GM06990 (cell line): ENCODE measurements at regions not wholly inside any gene's neighbourhood (a gene's known extent, or its start where the extent isn't known, plus 50 kb on each side); places are given as distances from the start of the nearest gene placed in this dataset.

ENCODE experiments used
- DNase-seq: peaks from one replicate; pipeline ENCODE4 v3.0.0-alpha.2; 2011; ENCODE audit not compliant: insufficient read length; ENCODE audit errors: extremely low read depth
- H3K27me3 ChIP-seq: replicated peaks from 2 replicates; pipeline ENCODE4 v1.6.0; 2011; ENCODE audit warnings: low read length; ENCODE audit not compliant: control insufficient read depth, insufficient read depth
- H3K36me3 ChIP-seq: 2 replicates; pipeline ENCODE4 v1.5.1; 2011; ENCODE audit warnings: low read length; ENCODE audit not compliant: control insufficient read depth, insufficient read depth
- H3K4me3 ChIP-seq: replicated peaks from 2 replicates; pipeline ENCODE4 v1.5.1; 2011; ENCODE audit warnings: low read depth, mild to moderate bottlenecking, control low read depth, low read length
- CTCF ChIP-seq: IDR thresholded peaks from 2 replicates; pipeline ENCODE4 v1.5.1; 2011; ENCODE audit warnings: low read length, control low read depth, mild to moderate bottlenecking, inconsistent platforms; ENCODE audit not compliant: insufficient read depth, poor library complexity, severe bottlenecking

DNA sequence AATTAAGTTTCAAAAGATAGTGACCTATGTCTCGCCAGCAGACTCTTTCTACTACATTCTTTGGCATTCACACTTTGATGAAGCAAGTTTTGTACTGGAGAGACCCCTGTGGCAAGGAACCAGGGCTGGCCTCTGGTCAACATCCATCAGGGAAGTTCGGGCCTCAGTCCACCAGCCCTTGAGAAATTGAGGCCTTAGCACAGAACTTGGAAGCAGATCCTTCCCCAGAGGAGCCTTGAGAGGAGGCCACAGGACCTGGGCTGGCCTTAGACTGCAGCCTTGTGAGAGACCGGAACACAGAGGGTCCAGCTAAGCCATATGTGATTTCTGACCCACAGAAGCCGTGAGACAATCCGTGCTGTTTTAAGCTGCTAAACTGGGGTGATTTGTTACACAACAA is 317.9 kb downstream of the ZSWIM6 start:
- DNase-seq = no peak
- Histone ChIP-seq H3K27me3 (peaks cover 4% of the 10 kb centered on the region), H3K36me3 (no peaks in the 10 kb centered on the region), H3K4me3 (no peak overlapping the region)
- no peak for TF ChIP-seq CTCF

GRCh38 chr5:61650661-61651060 is 318.6 kb downstream of the ZSWIM6 start:
- Histone ChIP-seq H3K4me3 (no peak overlapping the region), H3K27me3 (peaks cover 4% of the 10 kb centered on the region), H3K36me3 (no peaks in the 10 kb centered on the region)
- DNase-seq = no peak
- no peak for TF ChIP-seq CTCF

DNA sequence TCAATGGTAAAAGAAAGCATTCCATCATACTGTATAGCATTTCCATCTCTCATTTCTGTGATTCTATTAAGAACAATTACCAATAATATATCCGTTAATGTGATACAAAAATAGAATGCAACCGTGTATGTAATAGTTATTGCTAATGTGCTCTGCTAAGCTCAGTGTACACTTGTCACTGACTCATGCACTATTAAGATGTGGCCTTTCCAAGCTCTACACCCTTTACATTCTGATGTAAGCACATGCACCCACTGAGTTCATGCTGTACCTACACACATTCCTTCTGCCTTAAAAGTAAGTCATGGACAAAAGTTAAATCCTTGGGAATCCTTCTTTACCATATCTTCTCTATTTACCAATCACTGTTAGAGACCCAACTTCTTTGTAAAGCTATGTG is 319.1 kb downstream of the ZSWIM6 start:
- DNase-seq = no peak
- Histone ChIP-seq H3K4me3 (no peak overlapping the region), H3K36me3 (no peaks in the 10 kb centered on the region), H3K27me3 (peaks cover 4% of the 10 kb centered on the region)
- TF ChIP-seq CTCF = no peak

GRCh38 chr5:61652916-61653315 is 320.9 kb downstream of the ZSWIM6 start:
- H3K4me3 ChIP-seq = no peak overlapping the region
- no peak for DNase-seq
- no peaks in the 10 kb centered on the region for H3K36me3 ChIP-seq
- TF ChIP-seq CTCF = no peak
- peaks cover 4% of the 10 kb centered on the region for H3K27me3 ChIP-seq

DNA sequence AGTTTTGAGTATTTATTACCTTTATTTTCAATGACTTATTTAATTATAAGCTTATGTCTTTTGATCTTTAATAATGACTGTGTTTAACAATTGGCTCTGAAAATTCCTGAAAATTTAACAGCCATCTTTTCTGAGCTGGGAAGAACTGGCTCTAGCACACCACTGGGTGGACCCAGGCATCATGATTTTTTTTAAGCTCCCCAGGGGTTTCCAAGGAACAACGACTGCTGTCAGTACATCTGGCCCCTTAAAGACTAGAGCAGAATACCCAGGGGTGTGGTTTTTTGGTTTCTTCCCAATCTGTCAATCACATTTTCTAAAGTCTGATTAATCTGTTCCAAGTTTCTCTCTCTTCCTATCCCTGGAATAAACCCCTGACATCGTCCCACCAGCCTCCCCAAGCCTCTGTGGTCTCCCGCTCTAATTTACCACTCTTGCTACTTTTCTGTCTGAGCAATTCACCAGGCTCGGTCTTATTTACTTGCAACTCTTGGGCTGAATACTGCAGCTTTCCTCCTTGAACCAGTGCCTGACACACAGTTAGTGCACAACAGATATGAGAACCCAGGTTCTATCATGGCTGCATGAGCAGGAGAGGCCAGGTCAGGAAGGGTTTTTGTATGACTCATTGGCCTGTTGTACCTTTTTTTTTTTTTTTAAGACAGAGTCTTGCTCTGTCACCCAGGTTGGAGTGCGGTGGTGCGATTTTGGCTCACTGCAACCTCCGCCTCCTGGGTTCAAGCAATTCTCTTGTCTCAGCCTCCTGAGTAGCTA is 321.9 kb downstream of the ZSWIM6 start:
- Histone ChIP-seq H3K36me3 (no peaks in the 10 kb centered on the region), H3K27me3 (peaks cover 1% of the 10 kb centered on the region), H3K4me3 (no peak overlapping the region)
- no peak for TF ChIP-seq CTCF
- DNase-seq = no peak

- Histone ChIP-seq H3K36me3 (no peaks in the 10 kb centered on the region), H3K27me3 (peaks cover 1% of the 10 kb centered on the region), H3K4me3 (no peak overlapping the region)
- DNase-seq = no peak
- TF ChIP-seq CTCF = no peak
Measured at GRCh38 chr5:61654876-61655275, 322.8 kb downstream of the ZSWIM6 start.
